ENCODE measurements at regions not wholly inside any gene's neighbourhood (a gene's known extent, or its start where the extent isn't known, plus 50 kb on each side); places are given as distances from the start of the nearest gene placed in this dataset.

DNA sequence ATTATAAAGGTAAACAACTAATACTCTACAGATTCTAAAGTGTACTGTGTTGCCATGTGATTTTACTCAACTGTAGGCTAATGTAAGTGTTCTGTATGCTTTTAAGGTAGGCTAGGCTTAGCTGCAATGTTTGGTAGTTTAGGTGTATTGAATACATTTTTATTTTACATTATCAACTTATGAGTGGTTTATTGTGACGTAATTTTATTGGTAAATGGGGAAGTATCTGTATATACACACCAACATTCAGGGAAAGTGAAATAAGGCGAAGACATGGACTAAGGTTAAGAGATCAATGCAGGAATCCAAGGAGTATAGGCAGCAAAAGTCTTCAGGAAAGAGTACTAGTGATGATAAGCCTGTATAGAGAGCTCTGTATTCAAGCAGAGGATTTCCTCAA is 365.8 kb upstream of the MGAT4C start:
- Histone ChIP-seq H2AFZ (ENCODE audit: low read depth, low read length) (no peak overlapping the region), H4K20me1 (ENCODE audit: insufficient read depth) (no peaks in the 10 kb centered on the region)
- TF ChIP-seq, protein P1, sequence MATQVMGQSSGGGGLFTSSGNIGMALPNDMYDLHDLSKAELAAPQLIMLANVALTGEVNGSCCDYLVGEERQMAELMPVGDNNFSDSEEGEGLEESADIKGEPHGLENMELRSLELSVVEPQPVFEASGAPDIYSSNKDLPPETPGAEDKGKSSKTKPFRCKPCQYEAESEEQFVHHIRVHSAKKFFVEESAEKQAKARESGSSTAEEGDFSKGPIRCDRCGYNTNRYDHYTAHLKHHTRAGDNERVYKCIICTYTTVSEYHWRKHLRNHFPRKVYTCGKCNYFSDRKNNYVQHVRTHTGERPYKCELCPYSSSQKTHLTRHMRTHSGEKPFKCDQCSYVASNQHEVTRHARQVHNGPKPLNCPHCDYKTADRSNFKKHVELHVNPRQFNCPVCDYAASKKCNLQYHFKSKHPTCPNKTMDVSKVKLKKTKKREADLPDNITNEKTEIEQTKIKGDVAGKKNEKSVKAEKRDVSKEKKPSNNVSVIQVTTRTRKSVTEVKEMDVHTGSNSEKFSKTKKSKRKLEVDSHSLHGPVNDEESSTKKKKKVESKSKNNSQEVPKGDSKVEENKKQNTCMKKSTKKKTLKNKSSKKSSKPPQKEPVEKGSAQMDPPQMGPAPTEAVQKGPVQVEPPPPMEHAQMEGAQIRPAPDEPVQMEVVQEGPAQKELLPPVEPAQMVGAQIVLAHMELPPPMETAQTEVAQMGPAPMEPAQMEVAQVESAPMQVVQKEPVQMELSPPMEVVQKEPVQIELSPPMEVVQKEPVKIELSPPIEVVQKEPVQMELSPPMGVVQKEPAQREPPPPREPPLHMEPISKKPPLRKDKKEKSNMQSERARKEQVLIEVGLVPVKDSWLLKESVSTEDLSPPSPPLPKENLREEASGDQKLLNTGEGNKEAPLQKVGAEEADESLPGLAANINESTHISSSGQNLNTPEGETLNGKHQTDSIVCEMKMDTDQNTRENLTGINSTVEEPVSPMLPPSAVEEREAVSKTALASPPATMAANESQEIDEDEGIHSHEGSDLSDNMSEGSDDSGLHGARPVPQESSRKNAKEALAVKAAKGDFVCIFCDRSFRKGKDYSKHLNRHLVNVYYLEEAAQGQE (IDR thresholded peaks at IDR 0.05; ENCODE audit: borderline replicate concordance): no peak
- no peak for TF ChIP-seq EZH2 (IDR thresholded peaks at IDR 0.05; ENCODE audit: borderline replicate concordance, insufficient read depth, low read length, poor library complexity, severe bottlenecking)
- TF ChIP-seq TAF1 (IDR thresholded peaks at IDR 0.05; ENCODE audit: low read depth): no peak
- no peak for TF ChIP-seq SMC3 (conservative IDR thresholded peaks at IDR 0.05; ENCODE audit: poor library complexity)
- TF ChIP-seq, protein P2, sequence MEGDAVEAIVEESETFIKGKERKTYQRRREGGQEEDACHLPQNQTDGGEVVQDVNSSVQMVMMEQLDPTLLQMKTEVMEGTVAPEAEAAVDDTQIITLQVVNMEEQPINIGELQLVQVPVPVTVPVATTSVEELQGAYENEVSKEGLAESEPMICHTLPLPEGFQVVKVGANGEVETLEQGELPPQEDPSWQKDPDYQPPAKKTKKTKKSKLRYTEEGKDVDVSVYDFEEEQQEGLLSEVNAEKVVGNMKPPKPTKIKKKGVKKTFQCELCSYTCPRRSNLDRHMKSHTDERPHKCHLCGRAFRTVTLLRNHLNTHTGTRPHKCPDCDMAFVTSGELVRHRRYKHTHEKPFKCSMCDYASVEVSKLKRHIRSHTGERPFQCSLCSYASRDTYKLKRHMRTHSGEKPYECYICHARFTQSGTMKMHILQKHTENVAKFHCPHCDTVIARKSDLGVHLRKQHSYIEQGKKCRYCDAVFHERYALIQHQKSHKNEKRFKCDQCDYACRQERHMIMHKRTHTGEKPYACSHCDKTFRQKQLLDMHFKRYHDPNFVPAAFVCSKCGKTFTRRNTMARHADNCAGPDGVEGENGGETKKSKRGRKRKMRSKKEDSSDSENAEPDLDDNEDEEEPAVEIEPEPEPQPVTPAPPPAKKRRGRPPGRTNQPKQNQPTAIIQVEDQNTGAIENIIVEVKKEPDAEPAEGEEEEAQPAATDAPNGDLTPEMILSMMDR (IDR thresholded peaks at IDR 0.05; ENCODE audit: poor library complexity, severe bottlenecking): no peak
- TF ChIP-seq MXI1 (conservative IDR thresholded peaks at IDR 0.05; ENCODE audit: poor library complexity, severe bottlenecking): no peak
- TF ChIP-seq RAD21 (conservative IDR thresholded peaks at IDR 0.05): no peak
- TF ChIP-seq EP300 (conservative IDR thresholded peaks at IDR 0.05; ENCODE audit: poor library complexity, severe bottlenecking): no peak
- TF ChIP-seq POLR2AphosphoS5 (IDR thresholded peaks at IDR 0.05): no peak

DNA sequence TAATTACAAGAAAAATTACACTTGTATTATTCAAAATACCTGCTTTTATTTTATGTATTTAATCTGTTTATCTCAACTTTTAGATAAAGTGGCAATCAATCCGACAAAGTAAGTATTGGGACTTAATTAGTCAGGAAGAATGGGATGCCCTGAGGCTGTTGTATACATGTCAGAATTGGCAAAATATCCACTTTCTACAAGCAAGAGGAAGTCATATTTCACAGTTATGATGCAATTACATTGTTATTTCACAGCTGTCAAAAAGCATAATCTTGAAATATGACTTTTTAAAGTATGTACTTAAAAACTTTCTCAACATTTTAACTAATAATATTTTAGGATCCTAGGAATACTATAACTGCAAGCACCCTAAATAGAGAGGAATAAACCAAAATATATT is 357.1 kb upstream of the MGAT4C start:
- Histone ChIP-seq H3K4me3 (ENCODE audit: low read length) (no peak overlapping the region), H3K4me2 (ENCODE audit: low read length) (no peak overlapping the region), H3K9me2 (ENCODE audit: insufficient read depth, low read length) (no peaks in the 10 kb centered on the region), H3K27ac (ENCODE audit: low read length) (no peak overlapping the region), H3K27me3 (ENCODE audit: insufficient read depth, low read depth, low read length) (no peaks in the 10 kb centered on the region), H3K79me2 (replicated peaks; ENCODE audit: insufficient read depth, low read length) (no peaks in the 10 kb centered on the region), H3K9me3 (ENCODE audit: low read length) (no peaks in the 10 kb centered on the region), H4K20me1 (ENCODE audit: insufficient read depth) (no peaks in the 10 kb centered on the region), H3K36me3 (ENCODE audit: insufficient read depth, low read length) (no peaks in the 10 kb centered on the region), H2AFZ (ENCODE audit: low read depth, low read length) (no peak overlapping the region), H3F3A (ENCODE audit: insufficient read depth, low read length, poor library complexity, severe bottlenecking) (no peaks in the 10 kb centered on the region), H3K9ac (ENCODE audit: low read length) (no peak overlapping the region)
- TF ChIP-seq EP300 (conservative IDR thresholded peaks at IDR 0.05; ENCODE audit: poor library complexity, severe bottlenecking) (no peak), POLR2AphosphoS5 (IDR thresholded peaks at IDR 0.05) (no peak), SMC3 (conservative IDR thresholded peaks at IDR 0.05; ENCODE audit: poor library complexity) (no peak), RAD21 (conservative IDR thresholded peaks at IDR 0.05) (no peak), MXI1 (conservative IDR thresholded peaks at IDR 0.05; ENCODE audit: poor library complexity, severe bottlenecking) (no peak), EZH2 (IDR thresholded peaks at IDR 0.05; ENCODE audit: borderline replicate concordance, insufficient read depth, low read length, poor library complexity, severe bottlenecking) (no peak)
- TF ChIP-seq, protein P1 (IDR thresholded peaks at IDR 0.05; ENCODE audit: borderline replicate concordance): no peak

More for the DNA sequence above, 365.8 kb upstream of the MGAT4C start:
- Histone ChIP-seq H3K9ac (ENCODE audit: low read length) (no peak overlapping the region), H3K79me2 (replicated peaks; ENCODE audit: insufficient read depth, low read length) (no peaks in the 10 kb centered on the region), H3F3A (ENCODE audit: insufficient read depth, low read length, poor library complexity, severe bottlenecking) (no peaks in the 10 kb centered on the region), H3K27me3 (ENCODE audit: insufficient read depth, low read depth, low read length) (no peaks in the 10 kb centered on the region), H3K4me2 (ENCODE audit: low read length) (no peak overlapping the region), H3K27ac (ENCODE audit: low read length) (no peak overlapping the region), H3K9me3 (ENCODE audit: low read length) (peaks cover 5% of the 10 kb centered on the region), H3K4me3 (ENCODE audit: low read length) (no peak overlapping the region), H3K9me2 (ENCODE audit: insufficient read depth, low read length) (no peaks in the 10 kb centered on the region), H3K36me3 (ENCODE audit: insufficient read depth, low read length) (no peaks in the 10 kb centered on the region)

Data from neural cell (in vitro differentiated cells).